ENCODE measurements at regions not wholly inside any gene's neighbourhood (a gene's known extent, or its start where the extent isn't known, plus 50 kb on each side); places are given as distances from the start of the nearest gene placed in this dataset.
"Not testable (repeated sequence)": the region's sequence is repeated elsewhere in the genome, so short reads cannot be mapped to it uniquely, and the experiment has no call there.

DNA sequence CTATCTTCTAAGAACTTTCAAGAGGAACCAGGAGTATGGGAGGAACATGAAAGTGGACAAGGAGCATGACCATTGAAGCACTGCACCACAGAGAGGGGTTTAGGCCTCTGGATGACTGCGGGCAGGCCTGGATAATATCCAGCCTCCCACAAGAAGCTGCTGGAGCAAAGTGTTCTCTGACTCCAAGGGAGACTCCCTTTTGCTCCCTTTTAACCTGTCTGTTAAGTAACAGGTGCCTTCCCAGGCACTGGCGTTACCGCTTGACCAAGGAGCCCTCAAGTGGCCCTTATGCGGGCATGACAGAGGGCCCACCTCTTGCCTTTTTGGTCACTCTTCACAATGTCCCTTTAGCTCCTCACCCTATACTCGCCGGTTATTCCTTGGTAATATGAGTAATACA, 666.2 kb downstream of the SLITRK6 start:
- no peak for DNase-seq (ENCODE audit: low read depth in 2 of 2, low spot score in 1 of 2)

DNA sequence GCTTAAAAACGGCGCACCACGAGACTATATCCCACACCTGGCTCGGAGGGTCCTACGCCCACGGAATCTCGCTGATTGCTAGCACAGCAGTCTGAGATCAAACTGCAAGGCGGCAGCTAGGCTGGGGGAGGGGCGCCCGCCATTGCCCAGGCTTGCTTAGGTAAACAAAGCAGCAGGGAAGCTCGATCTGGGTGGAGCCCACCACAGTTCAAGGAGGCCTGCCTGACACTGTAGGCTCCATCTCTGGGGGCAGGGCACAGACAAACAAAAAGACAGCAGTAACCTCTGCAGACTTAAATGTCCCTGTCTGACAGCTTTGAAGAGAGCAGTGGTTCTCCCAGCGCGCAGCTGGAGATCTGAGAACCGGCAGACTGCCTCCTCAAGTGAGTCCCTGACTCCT, 675.7 kb downstream of the SLITRK6 start:
- DNase-seq (ENCODE audit: low read depth in 2 of 2, low spot score in 1 of 2), result not testable (repeated sequence)

DNA sequence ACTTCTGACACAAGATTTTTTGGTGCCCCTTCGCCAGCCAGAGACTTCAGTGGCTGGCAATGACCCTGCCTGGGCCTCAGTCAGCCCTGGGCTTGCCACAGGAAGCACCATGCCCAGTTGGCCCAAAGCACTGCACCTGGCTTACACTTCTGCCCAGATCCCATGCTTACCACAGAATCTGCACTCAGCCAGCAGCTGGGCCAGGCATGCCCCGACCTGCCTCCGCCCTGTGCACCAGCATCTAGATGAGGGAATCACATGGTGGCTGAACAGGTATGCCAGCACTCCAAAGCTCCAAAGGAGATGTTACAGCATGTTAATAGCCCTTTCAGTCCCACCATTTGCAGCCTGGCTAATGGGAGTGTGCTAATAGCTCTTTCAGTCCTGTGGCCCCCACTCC, 690.9 kb downstream of the SLITRK6 start:
- DNase-seq (ENCODE audit: low read depth in 2 of 2, low spot score in 1 of 2), result no peak

DNA sequence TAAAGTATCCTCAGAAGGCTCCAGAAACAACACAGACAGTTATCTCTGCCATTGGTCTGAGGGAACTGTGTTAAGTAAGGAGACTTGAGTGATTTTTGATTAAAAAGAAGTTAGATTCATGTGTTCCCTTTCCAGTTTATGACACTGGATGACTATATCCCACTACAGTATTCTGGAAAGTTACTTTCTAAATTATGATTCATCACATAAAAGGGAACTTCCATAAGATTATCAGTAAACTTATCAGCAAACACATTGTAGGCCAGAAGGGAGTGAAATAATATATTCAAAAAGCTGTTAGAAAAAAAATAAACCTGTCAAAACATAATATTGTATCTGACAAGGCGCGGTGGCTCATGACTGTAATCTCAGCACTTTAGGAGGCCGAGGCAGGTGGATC, 700.0 kb downstream of the SLITRK6 start:
- no peak for DNase-seq (ENCODE audit: low read depth in 2 of 2, low spot score in 1 of 2)

DNA sequence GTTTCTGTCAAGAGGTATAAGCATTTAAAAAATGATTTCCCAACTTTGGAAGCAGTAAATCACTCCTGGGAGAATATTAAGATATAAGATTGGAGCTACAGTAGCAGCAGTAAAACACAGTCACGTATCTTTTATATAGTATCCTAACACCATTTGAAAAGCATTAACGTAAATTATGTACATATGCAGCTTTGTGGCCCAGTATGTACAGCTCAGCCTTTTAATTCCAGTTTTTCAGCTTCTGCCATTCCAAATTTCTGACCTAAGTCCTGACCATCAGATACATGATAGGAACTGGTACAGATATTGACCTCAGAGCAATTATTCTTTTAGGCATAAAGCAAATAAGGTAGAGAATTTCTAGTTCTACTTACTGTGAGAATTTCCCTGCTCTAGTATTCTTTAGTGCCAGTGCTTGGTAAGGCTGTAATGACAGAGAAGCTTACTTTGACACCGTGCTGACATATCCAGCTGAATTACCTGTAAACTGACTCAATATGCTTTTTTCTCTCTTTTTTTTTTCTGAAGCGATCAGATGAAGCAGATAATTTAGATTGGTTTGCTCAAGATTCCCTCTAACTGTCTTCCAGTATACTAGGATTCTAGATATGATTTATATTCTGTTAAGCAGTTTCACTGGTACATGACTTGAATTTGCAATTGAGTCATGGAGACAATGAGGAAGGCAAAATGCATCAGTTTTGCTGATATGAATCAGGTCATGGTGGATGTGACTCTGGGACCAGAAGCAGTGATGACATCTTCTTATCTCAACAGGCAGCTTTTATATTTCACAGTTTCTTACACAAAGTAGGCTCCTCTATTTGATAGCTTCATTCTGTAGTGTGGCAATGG, 703.6 kb downstream of the SLITRK6 start:
- DNase-seq (ENCODE audit: low read depth in 2 of 2, low spot score in 1 of 2), result no peak

DNA sequence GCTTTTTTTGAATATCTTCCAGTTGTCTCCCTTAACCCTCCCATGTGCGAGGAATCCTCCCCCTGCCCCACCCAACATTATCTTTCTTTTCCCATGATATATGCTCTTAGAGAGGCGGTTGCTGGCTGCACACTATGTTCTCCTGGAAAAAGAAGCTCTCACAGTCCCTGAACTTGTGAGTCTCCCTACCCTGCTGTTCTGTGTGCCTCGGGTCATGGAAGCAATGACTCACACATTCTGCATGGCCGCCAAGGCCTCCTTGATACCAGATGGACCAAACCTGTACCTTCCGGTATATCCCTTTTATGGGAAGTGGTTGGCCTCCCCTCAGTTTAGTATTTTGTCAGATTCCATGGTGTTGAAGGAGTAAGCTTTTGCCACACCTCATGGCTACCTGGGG, 705.4 kb downstream of the SLITRK6 start:
- no peak for DNase-seq (ENCODE audit: low read depth in 2 of 2, low spot score in 1 of 2)

DNA sequence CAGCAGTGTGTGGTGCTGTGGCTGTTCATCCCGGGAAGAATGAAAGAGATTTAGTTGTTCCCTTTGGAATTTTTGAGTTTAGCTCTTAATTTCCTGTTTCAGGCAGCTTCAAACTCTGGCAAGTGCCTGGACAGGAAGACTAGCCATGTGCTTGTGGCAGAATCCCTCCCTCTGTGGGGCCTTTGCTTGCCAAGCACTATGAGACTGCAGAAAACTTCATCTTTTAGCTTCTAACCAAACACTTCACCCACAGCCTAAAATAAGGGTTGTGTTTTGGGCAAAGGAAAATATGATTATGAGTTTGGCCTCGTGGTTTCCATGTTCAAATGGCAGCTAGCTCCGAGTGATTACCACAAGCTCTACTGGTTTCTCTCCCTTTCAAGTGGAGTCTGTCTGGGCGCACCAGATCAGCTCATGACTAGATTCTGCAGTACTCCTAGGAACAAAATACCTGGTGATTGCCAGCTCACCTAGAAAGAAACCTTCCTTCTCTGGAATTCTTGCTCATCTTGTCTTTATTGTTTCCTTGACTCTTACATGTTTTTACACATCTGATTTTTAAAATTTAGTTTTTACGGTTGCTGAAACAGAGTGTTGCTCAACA, 707.5 kb downstream of the SLITRK6 start:
- no peak for DNase-seq (ENCODE audit: low read depth in 2 of 2, low spot score in 1 of 2)

DNA sequence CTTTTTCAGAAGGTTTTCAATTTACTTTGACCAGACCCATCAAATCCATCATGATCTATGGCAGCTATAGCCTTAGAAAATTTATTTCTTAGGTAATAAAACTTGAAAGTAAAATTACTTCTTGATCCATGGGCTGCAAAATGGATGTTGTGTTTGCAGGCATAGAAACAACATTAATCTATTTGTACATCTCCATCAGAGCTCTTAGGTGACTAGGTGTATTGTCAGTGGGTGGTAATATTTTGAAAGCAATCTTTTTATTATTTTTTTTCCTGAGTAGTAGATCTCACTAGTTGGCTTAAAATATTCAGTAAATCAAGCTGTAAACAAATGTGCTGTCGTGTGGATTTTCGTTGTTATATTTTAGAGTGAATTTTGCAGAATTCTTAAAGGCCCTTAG, 710.0 kb downstream of the SLITRK6 start:
- no peak for DNase-seq (ENCODE audit: low read depth in 2 of 2, low spot score in 1 of 2)

DNA sequence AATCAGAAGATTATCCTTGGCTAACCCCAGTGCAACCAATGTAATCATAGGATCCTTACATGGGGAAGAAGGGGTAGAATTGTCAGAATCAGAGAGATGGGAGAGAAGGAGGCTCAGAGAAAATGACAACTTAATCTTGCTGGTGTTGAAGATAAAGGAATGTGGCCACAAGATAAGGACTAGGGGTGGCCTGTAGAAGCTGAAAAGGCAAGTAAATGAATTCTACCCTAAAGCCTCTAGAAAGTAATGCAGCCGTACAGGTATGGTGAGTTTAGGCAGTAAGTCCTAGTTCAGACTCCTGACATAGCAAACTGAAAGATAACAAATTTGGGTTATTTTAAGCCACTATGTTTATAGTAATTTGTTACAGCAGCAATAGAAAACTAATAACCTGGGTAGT, 718.5 kb downstream of the SLITRK6 start:
- no peak for DNase-seq (ENCODE audit: low read depth in 2 of 2, low spot score in 1 of 2)

DNA sequence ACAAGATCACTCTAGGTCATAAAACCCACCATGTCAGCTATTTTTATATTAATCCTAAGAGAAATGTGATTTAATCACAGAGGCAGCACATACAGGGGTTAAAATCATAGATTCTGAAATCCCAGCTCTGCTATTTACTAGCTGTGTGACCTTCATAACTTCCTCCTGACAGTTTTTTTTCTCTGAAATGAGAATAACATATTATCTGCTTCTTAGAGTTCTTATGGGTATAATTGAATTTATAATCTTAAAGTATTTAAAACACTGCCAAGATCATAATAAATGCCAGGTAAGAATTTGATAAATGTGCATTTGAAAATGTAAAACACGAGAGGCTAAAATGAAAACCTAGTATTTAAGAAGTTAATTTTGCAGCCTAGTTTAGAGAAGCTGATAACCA, 722.9 kb downstream of the SLITRK6 start:
- no peak for DNase-seq (ENCODE audit: low read depth in 2 of 2, low spot score in 1 of 2)

DNA sequence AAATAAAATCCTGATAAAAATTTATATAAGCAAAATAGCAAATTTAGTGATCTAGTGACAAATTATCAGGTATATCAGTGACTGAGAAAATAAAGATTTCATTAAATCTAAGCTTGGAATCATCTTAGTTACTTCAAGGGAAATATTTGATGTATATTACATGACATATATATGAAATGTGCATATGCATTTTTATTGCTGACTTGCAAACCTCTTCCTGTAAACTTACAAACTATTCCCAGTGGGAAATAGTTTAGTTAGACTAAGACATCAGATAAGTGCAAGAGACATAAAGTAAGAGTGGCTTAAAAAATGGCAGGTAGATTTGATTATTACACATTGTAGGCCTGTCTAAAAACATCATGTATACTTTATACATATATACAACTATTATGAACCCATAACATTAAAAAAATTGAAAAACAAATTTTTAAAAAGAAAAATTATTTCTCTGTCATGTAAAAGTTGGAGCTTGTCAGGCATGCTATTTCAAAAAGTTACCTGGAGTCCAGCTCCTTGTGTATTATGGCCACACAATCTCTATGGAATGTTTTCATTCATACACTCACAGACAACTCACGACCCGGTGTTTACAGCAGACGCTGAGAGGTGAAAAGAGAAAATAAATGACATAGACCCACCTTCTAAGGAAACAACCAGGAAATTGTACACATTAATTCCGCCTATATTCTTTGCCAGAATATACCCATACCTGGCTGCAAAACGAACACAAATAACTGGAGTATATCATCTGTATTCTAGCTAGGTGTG, 724.5 kb downstream of the SLITRK6 start:
- no peak for DNase-seq (ENCODE audit: low read depth in 2 of 2, low spot score in 1 of 2)

DNA sequence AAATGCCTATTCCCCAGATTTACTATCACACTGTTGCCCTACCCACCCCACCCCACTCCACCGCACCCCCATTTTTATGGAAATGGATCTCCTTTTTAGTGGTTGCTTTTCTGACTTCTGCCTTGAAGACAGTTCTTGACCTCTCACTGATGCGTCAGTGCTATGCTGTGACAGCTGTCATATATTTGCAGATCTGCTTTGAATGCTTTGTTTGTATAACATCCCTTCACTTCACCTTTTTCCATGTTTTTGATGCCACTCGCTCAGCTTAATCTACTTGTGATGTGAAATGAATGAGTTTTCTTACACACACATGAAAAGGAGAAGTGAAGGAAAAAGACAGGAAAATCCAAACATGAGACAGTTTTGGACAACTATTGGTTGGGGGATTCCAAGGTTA, 731.0 kb downstream of the SLITRK6 start:
- no peak for DNase-seq (ENCODE audit: low read depth in 2 of 2, low spot score in 1 of 2)

DNA sequence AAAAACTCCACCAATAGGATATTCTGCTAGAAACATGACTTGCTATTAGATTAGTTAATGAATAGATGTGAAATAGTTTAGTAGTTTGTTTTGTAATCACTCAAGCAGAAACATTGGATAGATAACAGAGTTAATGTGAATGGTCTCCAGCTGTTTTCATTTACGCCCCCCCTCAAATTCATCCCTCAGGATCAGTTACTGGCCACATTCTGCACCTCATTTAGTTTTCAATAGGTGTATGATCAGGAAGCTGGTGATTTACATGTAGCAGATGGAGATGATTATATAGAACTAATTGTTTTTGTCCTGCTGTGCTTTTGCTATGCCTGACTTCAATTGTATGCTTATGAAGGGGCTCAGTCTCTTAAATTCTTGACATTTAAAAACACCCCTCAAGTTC, 759.0 kb downstream of the SLITRK6 start:
- DNase-seq (ENCODE audit: low read depth in 2 of 2, low spot score in 1 of 2), result no peak

DNA sequence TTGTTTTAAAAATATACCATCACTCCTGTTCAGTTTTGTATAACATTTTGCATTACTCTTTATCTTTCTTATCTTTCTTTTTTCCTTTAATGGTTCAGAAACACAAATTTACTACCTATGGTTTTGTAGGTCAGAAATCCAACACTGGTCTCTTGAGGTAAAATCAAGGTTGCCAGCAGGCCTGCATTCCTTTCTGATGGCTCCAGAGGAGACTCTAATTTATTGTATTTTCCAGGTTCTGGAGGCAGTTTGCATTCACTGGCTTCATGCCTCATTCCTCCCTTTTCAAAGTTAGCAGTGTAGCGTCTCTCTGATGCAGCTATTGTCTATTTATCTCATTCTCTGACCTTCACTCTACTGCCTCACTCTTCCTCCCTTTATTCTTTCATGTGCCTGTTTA, 767.4 kb downstream of the SLITRK6 start:
- no peak for DNase-seq (ENCODE audit: low read depth in 2 of 2, low spot score in 1 of 2)

DNA sequence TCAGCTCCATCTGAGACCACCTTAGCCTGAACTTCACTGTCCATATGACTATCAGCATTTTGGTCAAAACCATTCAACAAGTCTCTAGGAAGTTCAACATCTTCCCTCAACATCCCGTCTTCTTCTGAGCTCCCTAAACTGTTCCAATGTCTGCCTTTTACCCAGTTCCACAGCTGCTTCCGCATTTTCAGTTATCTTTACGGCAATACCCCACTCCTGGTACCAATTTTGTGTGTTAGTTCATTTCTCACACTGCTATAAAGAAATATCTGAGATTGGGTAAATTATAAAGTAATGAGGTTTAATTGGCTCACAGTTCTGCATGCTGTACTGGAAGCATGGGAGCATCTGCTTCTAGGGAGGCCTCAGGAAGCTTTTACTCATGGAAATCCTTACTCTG, 771.2 kb downstream of the SLITRK6 start:
- DNase-seq (ENCODE audit: low read depth in 2 of 2, low spot score in 1 of 2), result no peak

DNA sequence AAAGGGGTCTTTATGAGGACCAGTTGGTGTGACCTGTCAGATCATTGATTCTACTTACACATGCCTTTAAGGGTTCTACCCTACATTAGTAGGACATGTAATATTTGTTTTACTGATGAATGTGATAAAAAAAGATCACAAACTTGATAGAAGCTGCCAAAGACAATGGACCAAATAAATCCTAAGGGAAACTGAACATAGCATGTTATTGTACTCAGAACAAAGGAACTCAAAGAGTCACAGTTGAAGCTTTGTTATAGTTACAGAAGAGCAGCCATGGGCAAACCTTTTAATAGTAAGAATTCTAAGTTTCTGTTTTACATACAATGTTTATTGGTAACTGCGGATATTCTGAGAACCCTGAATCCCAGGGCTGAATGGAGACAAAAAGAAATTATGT, 780.1 kb downstream of the SLITRK6 start:
- no peak for DNase-seq (ENCODE audit: low read depth in 2 of 2, low spot score in 1 of 2)

DNA sequence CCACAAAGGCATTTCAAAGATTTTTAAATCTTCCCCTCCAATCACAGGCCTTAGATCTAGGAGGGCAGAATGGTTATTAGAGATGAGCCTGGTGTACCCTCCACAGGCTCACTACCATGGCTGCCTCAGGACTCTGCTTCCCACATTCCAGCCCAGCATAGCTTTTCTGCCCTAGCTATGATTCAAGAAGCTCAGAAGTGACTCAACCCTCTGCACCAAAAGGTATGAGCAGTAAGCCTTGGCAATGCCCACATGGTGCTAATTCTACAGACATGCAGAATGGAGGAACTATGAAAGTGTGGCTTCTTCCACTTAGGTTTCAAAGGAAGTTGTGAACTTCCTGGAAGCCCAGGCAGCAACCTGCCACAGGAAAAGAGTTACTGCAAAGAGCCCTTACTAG, 786.2 kb downstream of the SLITRK6 start:
- DNase-seq (ENCODE audit: low read depth in 2 of 2, low spot score in 1 of 2), result no peak

DNA sequence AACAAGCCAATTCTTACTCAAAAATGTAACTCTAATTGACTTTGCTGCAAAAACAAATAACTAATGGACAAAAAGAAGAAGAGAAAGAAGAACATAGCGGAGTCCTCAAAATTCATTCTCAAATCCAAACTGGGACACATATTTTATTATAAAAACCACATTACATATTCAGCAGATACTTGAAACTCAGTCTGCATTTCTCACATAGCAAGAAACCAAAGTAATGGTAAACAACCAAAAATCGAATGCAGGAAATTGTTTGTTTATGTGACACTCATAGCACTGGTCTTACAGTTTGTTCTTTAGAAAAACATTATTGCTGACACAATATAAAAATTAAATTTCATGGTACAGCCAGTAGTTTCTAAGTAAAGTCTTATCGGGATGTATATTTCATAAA, 789.8 kb downstream of the SLITRK6 start:
- DNase-seq (ENCODE audit: low read depth in 2 of 2, low spot score in 1 of 2), result no peak

DNA sequence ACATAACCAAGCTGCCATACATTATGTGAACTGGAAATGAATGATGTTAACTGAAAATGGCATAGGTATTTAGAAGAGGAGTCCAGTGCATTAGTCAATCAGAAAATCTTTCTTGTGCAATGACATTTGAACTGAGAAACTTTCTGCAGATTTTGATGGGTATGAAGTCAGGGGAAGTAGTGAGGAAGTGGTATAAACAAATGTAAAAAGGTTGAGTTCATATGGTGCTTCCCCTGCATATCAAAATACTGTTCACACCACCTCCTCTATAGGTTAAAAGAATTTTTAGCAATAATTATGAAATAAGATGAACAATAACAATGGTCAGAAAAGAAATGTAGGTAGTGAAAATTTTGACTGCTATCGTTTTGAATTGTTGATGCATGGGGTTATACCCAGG, 800.0 kb downstream of the SLITRK6 start:
- DNase-seq (ENCODE audit: low read depth in 2 of 2, low spot score in 1 of 2), result no peak

DNA sequence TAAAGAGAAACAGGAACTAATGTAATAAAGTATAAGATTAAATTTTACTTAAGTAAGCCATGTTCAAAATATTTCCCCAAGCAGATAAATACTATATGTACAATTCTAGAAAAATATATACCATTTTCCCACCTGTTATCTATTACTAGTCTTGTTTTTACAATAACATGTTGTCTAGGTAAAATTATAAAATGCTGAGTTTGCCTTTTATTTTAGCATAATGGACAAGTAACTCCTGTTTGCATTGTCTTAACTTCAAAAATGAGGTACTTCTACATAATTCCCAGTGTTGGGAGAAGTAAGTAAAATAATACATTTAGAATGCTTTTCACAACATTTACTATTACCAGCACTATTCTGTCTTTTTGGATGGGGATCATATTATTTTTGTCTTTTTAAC, 800.5 kb downstream of the SLITRK6 start:
- no peak for DNase-seq (ENCODE audit: low read depth in 2 of 2, low spot score in 1 of 2)

DNA sequence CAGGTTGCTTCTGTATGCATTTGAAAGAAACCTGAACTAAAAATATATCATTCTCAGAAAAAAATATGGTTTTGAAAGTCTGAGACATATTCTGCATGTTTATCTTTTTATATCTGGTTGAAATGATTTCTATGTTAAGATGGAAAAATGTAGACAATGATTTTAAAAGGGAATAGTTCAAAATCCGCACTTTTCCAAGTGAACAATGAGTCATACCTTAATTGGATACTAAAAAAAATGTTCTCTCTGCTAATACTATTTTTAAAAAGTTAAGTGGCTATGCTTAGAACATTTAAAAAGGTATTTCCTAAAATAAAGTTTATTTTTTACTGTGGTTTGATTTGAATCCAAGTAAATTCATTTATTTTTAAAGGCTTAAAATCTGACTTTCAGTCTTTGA, 801.4 kb downstream of the SLITRK6 start:
- no peak for DNase-seq (ENCODE audit: low read depth in 2 of 2, low spot score in 1 of 2)

DNA sequence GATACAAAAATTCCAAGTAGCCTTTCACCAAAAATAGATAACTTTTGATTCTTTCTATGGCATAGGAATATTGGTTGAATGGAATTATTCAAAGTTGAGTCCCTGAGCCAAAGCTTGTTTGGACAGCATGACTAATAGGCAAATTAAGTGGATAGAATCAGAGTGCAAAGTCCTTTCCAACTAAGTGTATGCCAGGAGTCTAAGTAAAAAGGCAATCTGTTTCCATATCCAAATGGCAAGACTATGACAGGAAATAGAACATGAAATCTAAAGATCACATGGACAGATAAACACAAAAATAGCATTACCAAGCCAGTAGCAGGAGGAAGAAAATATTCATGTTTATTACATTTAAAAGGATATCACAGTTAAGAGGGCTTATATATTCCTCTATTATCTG, 804.6 kb downstream of the SLITRK6 start:
- DNase-seq (ENCODE audit: low read depth in 2 of 2, low spot score in 1 of 2), result no peak

Measured in stimulated activated CD8-positive, alpha-beta memory T cell treated with anti-CD3 and anti-CD28 coated beads, Interleukin-4, amount 100 ng/mL, for 4 hours (primary cell).